Epithelial cell of proximal tubule (primary cell): ENCODE measurements at regions not wholly inside any gene's neighbourhood (a gene's known extent, or its start where the extent isn't known, plus 50 kb on each side); places are given as distances from the start of the nearest gene placed in this dataset.

Experiments used
- DNase-seq: peaks from one replicate; pipeline ENCODE4 v3.0.0-alpha.2; 2011; ENCODE audit warnings: low read depth
- H3K4me3 ChIP-seq: 2 replicates; pipeline ENCODE4 v1.5.1; 2011; ENCODE audit warnings: low read depth, mild to moderate bottlenecking, low read length
- TF ChIP-seq, protein P1 (sequence below): conservative IDR thresholded peaks from 2 replicates; pipeline ENCODE4 v1.5.1; 2012; ENCODE audit warnings: low read depth, mild to moderate bottlenecking, low read length

DNA sequence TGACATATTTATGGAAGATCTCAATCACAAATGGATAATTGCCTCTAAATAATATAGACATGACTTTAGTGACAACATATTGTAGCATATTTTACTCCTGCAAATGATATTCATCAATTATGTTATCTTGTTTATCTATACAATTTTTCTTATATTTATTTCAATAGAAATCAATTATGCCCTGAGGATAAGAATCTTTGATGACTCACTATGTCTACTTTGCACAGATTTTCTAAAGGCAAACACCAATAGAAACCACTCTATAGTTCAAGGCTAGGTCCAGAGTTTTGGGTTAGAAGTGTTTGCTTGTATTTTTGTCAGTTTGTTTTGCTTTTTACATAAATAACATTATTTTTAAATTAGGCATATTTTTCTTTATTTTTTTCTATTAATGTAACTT lies 879.0 kb downstream of the LTN1 start:
- no peak overlapping the region for H3K4me3 ChIP-seq
- TF ChIP-seq, protein P1, sequence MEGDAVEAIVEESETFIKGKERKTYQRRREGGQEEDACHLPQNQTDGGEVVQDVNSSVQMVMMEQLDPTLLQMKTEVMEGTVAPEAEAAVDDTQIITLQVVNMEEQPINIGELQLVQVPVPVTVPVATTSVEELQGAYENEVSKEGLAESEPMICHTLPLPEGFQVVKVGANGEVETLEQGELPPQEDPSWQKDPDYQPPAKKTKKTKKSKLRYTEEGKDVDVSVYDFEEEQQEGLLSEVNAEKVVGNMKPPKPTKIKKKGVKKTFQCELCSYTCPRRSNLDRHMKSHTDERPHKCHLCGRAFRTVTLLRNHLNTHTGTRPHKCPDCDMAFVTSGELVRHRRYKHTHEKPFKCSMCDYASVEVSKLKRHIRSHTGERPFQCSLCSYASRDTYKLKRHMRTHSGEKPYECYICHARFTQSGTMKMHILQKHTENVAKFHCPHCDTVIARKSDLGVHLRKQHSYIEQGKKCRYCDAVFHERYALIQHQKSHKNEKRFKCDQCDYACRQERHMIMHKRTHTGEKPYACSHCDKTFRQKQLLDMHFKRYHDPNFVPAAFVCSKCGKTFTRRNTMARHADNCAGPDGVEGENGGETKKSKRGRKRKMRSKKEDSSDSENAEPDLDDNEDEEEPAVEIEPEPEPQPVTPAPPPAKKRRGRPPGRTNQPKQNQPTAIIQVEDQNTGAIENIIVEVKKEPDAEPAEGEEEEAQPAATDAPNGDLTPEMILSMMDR = no peak
- no peak for DNase-seq

- H3K4me3 ChIP-seq = no peak overlapping the region
- TF ChIP-seq, protein P1 = no peak
- DNase-seq = no peak
Measured at GRCh38 chr21:28112511-28112910, 880.2 kb downstream of the LTN1 start.

DNA sequence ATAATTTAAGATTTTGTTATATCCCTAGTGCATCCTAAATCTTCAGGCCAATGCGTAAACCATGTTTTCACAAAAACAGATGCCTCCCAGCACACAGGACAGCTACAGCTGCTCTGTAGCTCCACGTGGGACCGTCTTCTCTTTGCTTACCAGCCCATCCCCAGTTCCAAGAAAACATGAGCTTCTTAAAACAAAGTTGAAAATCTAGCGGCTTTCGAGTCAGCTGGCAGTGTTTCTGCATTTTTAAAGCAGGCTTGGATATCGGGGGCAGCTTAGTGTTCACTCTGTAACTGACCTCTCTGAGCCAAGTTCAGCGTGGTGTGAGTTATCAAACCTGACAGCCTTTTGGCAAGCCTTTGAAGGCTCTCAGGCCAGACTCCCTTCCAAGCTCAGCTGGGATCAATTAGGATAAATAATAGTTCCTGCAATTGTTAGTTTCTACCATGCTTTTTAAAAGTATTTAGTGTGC lies 881.5 kb downstream of the LTN1 start:
- DNase-seq = no peak
- H3K4me3 ChIP-seq = peak overlapping the region; percentile 5
- TF ChIP-seq, protein P1 = no peak

DNA sequence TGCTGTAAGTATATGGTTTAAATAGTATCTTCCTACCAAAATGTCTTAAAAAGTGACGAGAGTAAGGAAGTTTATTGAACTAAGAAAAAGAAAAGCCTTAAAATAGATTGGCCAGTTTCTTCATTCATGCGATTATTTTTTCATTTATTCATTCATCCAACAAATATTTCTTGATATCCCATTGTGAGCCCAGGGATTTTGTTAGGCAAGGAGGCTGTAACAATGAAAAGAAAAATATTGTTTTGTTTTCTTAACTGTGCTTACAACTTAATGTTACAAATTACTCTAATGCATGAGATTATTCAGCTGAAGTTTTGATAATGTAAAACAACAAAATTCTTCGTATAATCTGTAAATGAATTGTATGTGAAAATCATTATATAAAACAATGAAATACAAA lies 882.0 kb downstream of the LTN1 start:
- no peak overlapping the region for H3K4me3 ChIP-seq
- TF ChIP-seq, protein P1 = no peak
- no peak for DNase-seq

GRCh38 chr21:28110074-28110473 lies 882.6 kb downstream of the LTN1 start:
- H3K4me3 ChIP-seq = no peak overlapping the region
- TF ChIP-seq, protein P1 = no peak
- no peak for DNase-seq

DNA sequence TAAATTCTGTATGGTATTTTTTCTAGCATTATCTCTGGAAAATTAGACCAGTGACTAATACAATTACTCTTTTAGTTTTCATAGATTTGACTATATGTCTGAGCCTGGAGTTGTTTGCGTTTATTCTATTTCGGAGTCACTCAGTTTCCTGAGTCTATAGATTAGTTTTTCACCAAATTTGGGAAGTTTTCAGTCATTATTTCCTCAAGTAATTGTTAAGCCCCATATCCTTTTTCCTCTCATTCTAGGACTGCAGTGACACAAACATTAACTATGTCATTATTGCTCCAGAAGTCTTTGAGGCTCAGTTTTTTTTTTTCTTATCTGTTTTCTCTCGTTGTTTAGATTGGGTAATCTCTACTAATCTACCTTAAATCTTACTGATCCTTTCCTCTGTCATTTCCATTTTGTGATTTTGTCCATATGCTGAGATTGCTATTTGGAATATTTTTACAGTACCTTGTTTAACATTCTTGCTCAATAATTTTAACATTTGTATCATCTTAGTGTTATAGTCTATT lies 886.2 kb downstream of the LTN1 start:
- TF ChIP-seq, protein P1 = no peak
- no peak for DNase-seq
- no peak overlapping the region for H3K4me3 ChIP-seq

DNA sequence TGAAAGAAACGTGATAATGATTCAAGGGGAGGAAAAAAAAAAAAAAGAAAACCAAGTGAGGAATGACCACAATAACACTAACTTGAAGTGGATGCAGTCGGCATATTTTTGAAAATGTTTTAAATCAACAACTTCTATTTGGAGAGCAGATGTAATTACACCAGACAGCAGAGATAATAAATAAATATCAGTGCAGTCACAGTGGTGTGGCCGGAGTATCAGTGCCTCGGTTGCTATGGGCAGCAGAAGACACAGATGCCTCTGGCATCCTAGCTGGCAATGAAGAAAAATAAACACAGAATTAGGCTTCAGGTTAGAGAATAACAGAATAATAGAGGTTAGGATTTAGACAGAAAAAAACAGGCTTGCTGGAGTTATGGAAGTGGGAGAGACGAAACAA lies 888.3 kb downstream of the LTN1 start:
- TF ChIP-seq, protein P1 = no peak
- DNase-seq = no peak
- H3K4me3 ChIP-seq = no peak overlapping the region
